HG02610 (cell line): ENCODE measurements at regions not wholly inside any gene's neighbourhood (a gene's known extent, or its start where the extent isn't known, plus 50 kb on each side); places are given as distances from the start of the nearest gene placed in this dataset.
"Not testable (repeated sequence)": the region's sequence is repeated elsewhere in the genome, so short reads cannot be mapped to it uniquely, and the experiment has no call there.

ENCODE experiments used
- ATAC-seq: cut with Tn5 transposase; IDR thresholded peaks from one replicate; pipeline ENCODE4 v1.9.1; 2021; ENCODE audit warnings: mild to moderate bottlenecking, moderate library complexity; ENCODE audit not compliant: unreplicated experiment

GRCh38 chr22:49678137-49678841 is 149.4 kb downstream of the BRD1 start:
- ATAC-seq, result no peak

GRCh38 chr22:49677495-49677889 is 150.2 kb downstream of the BRD1 start:
- no peak for ATAC-seq

GRCh38 chr22:49676783-49677494 is 150.7 kb downstream of the BRD1 start:
- no peak for ATAC-seq

DNA sequence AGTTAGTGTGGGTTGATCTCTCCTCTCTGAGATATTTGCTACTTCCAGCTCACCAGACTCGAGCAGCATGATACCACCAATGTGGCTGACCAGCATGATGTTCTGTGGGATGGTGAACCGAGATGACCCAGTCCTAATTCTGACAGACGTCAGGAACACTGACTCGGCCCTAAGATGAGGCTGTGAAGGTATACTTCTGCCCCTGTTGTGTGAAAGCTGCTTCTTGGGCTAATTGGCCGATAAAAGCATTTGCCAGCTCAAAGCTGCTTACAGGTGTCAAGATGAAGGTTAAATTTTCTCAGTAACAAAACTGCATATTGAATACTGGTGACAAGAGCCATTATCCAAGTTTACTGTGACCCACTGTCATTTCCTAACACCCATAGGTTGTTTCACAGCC is 151.4 kb downstream of the BRD1 start:
- ATAC-seq, result no peak

GRCh38 chr22:49674479-49675050 is 153.1 kb downstream of the BRD1 start:
- ATAC-seq, result no peak

GRCh38 chr22:49673048-49673447 is 154.6 kb downstream of the BRD1 start:
- ATAC-seq, result no peak

DNA sequence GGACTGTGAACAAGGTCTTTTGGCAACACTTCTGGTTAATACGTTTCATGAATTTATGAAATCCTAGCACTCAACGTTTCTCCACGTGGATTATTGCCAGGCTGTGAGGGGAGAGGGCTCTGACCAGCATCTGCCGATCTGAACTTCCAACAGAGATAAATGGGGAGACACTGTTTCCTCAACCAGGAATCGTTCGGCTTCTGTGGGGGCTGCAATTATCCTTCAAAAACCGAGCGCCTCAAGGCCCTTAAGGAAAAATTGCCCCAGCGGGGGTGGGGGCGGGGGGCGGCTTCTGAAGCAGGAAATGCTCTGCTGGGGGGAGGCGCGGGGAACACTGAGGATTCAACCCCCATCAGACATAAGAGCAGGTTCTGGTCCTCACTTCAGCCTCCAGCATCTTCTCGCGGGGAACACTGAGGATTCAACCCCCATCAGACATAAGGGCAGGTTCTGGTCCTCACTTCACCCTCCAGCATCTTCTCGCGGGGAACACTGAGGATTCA is 155.6 kb downstream of the BRD1 start:
- no peak for ATAC-seq

DNA sequence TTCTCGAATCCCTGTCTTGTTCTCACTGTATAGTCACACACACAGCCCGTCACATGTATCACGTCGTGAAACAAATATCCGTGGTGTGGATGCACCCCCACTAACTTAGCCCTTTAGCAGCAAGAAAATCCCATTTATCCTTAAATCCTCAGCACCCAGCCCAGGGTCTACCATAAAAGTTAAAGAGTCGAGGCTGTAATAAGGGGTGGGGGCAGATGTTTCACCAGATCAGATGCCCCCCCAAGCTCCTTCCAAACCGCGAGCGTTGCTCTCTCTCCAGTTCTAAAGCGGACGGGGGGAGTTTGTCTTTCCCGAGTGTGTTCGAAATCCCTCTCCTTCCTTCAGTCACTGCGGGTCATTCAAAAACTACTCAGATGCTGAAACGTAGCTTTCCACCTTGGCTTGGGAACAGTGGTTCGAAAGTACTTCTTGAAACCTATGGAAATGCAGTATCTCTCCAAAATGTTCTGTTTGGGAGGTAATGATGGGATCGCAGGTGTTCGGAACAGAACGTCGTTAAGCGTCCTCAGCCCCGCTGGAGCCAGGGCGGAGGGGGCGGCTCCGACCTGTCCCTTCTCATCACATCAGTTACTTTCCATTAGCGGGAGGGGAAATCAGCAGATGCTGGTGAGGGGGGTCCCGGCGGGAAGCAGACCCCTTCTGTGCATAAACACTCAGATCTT is 156.2 kb downstream of the BRD1 start:
- no peak for ATAC-seq

DNA sequence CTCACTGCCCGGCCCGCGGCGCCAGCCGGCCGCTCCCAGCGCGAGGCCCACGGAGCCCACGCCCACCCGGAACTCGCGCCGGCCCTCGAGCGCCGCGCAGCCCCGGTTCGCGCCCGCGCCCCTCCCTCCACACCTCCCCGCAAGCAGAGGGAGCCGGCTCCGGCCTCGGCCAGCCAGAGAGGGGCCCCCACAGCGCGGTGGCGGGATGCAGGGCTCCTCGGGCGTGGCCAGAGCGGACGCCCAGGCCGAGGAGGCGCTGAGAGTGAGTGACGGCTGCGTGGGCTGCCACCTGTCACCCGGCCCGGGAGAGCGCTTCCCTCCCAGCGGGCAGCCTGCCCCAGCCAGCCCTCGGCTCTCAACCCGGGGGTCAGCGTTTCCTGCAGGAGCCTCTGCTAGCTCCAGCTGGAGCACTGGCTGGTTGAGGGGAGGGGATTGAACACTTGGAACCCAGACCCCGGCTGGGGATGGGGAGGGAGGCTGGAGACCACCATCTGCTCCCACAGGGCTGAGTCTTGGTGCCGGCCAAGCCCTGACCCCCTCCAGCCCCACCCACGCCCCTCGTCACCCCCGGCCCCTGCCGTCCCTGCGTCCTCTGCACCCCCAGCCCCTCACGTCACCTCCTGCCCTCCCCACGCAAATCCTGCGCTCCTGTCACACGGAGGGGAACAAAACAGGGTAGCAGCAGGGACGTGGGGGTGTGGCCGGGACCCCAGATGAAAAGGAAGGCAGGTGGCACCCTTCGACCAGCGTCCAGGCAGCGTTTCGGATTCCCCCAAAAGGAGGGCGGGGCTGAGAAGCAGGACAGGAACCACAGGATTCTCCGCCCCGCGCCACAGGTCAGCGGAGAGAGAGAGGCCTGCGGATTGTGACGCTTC is 157.0 kb downstream of the BRD1 start:
- ATAC-seq, result no peak

- ATAC-seq, result not testable (repeated sequence)
Observed at GRCh38 chr22:49669969-49670455, 157.7 kb downstream of the BRD1 start.

DNA sequence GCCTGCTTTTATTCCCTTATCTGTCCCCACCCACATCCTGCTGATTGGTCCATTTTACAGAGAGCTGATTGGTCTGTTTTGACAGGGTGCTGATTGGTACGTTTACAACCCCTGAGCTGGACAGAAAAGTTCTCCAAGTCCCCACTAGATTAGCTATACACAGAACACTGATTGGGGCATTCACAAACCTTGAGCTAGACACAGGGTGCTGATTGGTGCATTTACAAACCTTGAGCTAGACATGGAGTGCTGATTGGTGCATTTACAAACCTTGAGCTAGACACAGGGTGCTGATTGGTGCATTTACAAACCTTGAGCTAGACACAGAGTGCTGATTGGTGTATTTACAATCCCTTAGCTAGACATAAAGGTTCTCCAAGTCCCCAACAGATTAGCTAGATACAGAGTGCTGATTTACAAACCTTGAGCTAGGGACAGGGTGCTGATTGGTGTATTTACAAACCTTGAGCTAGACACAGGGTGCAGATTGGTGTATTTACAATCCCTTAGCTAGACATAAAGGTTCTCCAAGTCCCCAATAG is 158.2 kb downstream of the BRD1 start:
- ATAC-seq, result not testable (repeated sequence)

DNA sequence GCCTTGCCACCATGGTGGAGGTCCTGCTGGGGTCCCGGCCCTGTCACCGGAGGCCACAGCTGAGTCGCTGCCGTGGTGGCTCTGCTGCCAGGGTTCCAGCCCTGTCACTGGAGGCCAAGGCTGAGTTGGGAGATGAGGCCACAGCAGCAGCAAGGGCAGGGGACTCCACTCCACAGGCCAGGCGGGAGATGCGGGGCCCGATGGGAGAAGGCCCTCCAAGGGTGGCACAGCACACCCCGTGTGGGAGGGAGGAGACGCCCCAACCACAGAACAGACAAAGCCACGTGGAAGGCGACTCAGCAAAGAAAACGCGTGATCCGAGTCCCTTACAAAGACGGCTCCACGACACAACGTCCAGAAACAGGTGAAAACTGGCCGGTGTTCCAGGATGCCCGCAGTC is 159.3 kb downstream of the BRD1 start:
- no peak for ATAC-seq

DNA sequence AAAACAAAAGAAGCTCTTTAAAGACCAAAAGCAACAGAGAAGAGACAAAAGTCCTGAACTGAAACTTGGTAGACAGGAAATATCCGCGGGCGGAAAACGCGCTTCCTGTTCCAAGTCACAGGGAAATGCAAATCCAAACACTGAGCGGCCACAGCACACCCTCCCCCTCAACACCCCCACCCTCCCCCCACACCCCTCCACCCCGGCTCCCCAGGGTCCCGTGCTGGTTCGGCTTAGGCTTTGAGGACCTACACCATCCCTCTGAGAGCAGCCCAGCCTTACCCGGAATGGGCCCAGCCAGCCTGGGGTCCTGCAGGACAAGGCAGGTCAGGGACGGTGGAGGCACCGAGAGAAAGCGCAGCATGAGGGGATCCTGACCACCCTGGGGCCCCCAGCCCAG is 160.4 kb downstream of the BRD1 start:
- no peak for ATAC-seq

GRCh38 chr22:49666146-49666809 is 161.4 kb downstream of the BRD1 start:
- no peak for ATAC-seq

DNA sequence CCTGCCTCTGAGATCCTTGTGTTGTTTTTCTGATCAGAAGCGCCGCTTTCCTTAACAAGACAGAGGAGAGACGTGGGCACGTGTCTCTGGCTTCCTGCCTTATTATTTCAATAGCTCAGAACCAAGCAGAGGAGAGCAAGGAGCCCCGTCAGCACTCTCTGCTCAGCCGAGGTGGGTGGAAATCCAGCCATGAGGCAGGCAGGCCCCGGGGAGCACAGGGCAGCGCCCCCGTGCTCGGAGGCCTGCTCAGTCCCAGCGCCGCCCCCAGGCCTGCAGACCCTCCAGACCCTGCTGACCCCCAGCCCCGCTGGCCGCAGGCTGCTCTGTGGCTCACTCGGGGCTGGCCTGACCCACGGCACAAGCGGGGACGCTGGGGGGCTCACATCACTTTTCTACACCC is 162.8 kb downstream of the BRD1 start:
- ATAC-seq, result no peak

- ATAC-seq, result no peak
Observed at GRCh38 chr22:49664371-49664881, 163.2 kb downstream of the BRD1 start.

- ATAC-seq, result no peak
Observed at GRCh38 chr22:49663823-49664222, 163.8 kb downstream of the BRD1 start.

GRCh38 chr22:49663311-49663711 is 164.4 kb downstream of the BRD1 start:
- ATAC-seq, result no peak

- no peak for ATAC-seq
Observed at GRCh38 chr22:49662681-49663080, 165.0 kb downstream of the BRD1 start.
